BLaER1 (cell line): ENCODE measurements at regions not wholly inside any gene's neighbourhood (a gene's known extent, or its start where the extent isn't known, plus 50 kb on each side); places are given as distances from the start of the nearest gene placed in this dataset.

Source experiments
- H3K27ac ChIP-seq: shearing (Covaris generic); formaldehyde crosslinking; 2 replicates; pipeline ENCODE4 v1.8.1; 2022
- H3K27me3 ChIP-seq: shearing (Covaris generic); formaldehyde crosslinking; 2 replicates; pipeline ENCODE4 v1.8.1; 2022
- H3K36me3 ChIP-seq: shearing (Covaris generic); formaldehyde crosslinking; 2 replicates; pipeline ENCODE4 v1.8.1; 2022
- H3K4me1 ChIP-seq: shearing (Covaris generic); formaldehyde crosslinking; 2 replicates; pipeline ENCODE4 v1.8.1; 2022
- H3K4me2 ChIP-seq: shearing (Covaris generic); formaldehyde crosslinking; 2 replicates; pipeline ENCODE4 v1.8.1; 2022
- H3K4me3 ChIP-seq: shearing (Covaris generic); formaldehyde crosslinking; 2 replicates; pipeline ENCODE4 v1.8.1; 2022
- H3K9ac ChIP-seq: shearing (Covaris generic); formaldehyde crosslinking; 2 replicates; pipeline ENCODE4 v1.8.1; 2022
- H3K9me3 ChIP-seq: shearing (Covaris generic); formaldehyde crosslinking; 2 replicates; pipeline ENCODE4 v1.8.1; 2022
- H4K20me1 ChIP-seq: shearing (Covaris generic); formaldehyde crosslinking; 2 replicates; pipeline ENCODE4 v1.8.1; 2022
- Cebpa-rat ChIP-seq: shearing (Covaris generic); IDR thresholded peaks from 2 replicates; pipeline ENCODE4 v1.8.1; 2022

DNA sequence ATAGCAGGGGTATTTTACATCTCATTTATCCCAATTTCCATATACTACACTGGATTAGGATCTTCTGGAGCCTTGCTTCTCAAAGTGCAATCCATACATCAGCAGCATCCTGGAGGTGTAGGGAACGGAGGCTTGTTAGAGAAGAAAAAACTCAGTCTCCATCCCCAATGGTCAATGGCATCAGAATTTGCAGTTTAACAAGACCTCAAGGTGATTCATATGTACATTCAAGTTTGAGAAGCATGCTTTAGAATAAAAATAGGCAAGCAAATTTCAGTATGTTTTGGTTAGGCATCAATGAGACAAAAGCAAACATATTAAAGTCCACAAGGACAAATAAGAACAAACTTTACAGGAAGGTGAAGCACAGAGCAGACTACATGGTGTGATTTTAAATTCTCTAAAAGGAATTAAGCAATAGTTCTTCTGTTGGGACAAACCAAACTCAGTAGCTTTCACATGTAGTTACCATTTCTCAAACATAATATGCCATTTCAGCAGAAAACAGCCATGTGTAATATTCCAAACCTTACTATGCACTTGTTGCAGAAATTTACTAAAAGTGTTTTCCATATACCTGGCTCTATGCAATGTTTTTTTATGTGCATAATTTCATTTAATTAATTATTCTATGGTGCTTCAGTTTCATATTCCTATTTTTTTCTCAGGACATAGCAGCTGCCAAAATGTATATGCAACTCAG, 360.3 kb upstream of the NECTIN3 start:
- 0 out of 2 replicates have a peak, but pooled peaks cover 11% of the 10 kb centered on the region for H3K4me1 ChIP-seq
- H3K27me3 ChIP-seq = no peaks in the 10 kb centered on the region
- H3K36me3 ChIP-seq = no peaks in the 10 kb centered on the region
- H3K27ac ChIP-seq = no peak overlapping the region
- no peak overlapping the region for H3K4me2 ChIP-seq
- H3K4me3 ChIP-seq = no peak overlapping the region
- no peak for TF ChIP-seq Cebpa-rat
- no peaks in the 10 kb centered on the region for H4K20me1 ChIP-seq
- H3K9me3 ChIP-seq = no peaks in the 10 kb centered on the region
- no peak overlapping the region for H3K9ac ChIP-seq

DNA sequence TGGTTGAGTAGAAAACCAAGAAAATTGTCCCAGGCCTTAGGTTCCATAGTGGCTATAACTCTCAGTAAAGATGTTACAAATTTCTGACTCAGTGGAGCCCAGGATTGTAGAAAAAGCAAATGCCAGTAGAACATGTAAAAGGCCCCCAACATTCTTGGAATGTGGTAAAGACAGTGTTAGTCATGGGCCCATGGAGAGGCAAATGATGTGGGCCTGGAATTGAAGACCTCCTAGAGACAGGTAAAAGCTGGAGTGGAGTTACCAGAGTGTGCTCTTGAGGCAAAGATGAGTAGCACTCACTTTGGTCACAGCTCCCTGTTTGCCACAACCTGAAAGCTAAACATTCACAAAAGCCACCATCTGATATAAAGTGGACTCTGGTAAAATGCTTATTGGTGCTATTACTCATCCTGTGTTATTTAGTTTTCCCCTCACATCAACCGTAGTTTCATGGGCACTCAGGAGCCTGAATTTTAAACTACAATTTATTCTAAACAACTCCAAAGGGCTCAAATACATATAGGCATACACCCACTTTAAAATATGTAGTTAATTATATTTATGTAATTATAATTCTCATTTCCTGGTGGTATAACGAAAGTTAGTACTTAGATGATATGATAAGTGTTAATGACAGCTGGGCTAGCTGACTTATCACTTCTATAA, 359.6 kb upstream of the NECTIN3 start:
- Histone ChIP-seq H3K27ac (no peak overlapping the region), H3K4me1 (0 out of 2 replicates have a peak, but pooled peaks cover 11% of the 10 kb centered on the region), H3K36me3 (no peaks in the 10 kb centered on the region), H3K9ac (no peak overlapping the region), H3K27me3 (no peaks in the 10 kb centered on the region), H3K9me3 (no peaks in the 10 kb centered on the region), H3K4me2 (no peak overlapping the region), H4K20me1 (no peaks in the 10 kb centered on the region), H3K4me3 (no peak overlapping the region)
- TF ChIP-seq Cebpa-rat = no peak

DNA sequence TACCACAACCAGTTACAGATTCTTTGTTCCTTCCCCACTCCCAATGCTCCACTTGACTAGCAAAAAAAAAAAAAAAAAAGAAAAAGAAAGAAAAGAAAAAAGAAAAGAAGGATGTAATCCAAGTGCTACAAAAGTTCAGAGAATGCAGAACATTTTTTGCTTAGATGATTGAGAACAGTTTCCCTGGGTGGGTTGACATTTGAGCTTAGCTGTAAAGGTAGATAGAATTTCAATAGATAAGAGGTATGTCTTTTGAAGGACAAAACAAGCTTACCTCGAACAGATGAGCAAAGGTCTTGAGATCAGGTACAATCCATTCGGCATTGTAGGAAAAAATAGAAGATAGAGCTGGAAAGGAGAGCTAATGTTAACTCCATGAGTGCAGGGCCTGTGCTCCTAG, 344.6 kb upstream of the NECTIN3 start:
- H3K36me3 ChIP-seq = no peaks in the 10 kb centered on the region
- no peak for TF ChIP-seq Cebpa-rat
- H3K9ac ChIP-seq = no peak overlapping the region
- H4K20me1 ChIP-seq = no peaks in the 10 kb centered on the region
- no peaks in the 10 kb centered on the region for H3K27me3 ChIP-seq
- no peak overlapping the region for H3K4me2 ChIP-seq
- H3K4me3 ChIP-seq = no peak overlapping the region
- H3K27ac ChIP-seq = no peak overlapping the region
- no peaks in the 10 kb centered on the region for H3K9me3 ChIP-seq
- no peaks in the 10 kb centered on the region for H3K4me1 ChIP-seq

DNA sequence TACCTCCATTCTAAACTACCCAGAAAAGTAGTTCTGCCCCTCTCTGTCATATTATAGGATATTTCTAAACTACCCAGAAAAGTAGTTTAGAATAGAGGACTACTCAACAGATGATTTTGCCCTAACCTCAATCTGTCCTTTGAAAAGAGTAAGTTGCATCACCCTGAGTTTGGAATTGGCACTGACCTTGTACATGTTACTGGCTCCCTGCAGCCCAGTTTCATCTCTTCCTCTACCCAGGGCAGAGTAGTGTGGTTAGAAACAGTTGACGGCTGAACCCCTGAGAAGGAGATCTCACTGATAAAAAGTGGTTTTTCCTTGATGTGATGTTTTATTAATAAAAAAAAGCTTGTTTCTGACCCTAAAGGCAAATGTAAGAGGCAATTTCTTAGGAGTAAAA, 340.5 kb upstream of the NECTIN3 start:
- no peaks in the 10 kb centered on the region for H3K9me3 ChIP-seq

DNA sequence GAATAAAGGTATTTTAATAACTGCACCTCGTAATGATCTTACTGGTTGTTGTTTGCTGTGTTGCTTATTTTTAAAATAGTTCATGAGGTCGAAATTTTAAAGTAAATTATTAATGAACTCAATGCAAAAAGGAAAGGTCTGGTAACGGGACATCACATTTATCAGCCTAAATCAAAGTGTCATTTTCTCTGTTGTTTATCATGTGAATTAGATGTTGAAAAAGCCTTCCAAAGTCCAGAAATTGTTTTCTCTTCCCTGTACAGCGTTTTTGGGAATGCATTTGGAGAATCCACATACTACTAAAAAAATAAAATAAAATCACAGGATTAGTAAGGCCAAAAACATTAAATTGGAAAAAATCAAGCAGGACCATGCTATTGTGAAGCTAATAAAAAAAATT, 339.2 kb upstream of the NECTIN3 start:
- TF ChIP-seq Cebpa-rat = no peak
- no peaks in the 10 kb centered on the region for H3K9me3 ChIP-seq
- H3K9ac ChIP-seq = no peak overlapping the region
- H3K27ac ChIP-seq = no peak overlapping the region
- H3K4me2 ChIP-seq = no peak overlapping the region
- H4K20me1 ChIP-seq = no peaks in the 10 kb centered on the region
- H3K36me3 ChIP-seq = no peaks in the 10 kb centered on the region
- H3K4me3 ChIP-seq = no peak overlapping the region
- no peaks in the 10 kb centered on the region for H3K27me3 ChIP-seq
- peaks cover 12% of the 10 kb centered on the region for H3K4me1 ChIP-seq

More for the DNA sequence above, 340.5 kb upstream of the NECTIN3 start:
- no peak overlapping the region for H3K4me3 ChIP-seq
- no peaks in the 10 kb centered on the region for H3K36me3 ChIP-seq
- no peaks in the 10 kb centered on the region for H4K20me1 ChIP-seq
- H3K9ac ChIP-seq = no peak overlapping the region
- no peak for TF ChIP-seq Cebpa-rat
- H3K27ac ChIP-seq = no peak overlapping the region
- no peaks in the 10 kb centered on the region for H3K27me3 ChIP-seq
- H3K4me2 ChIP-seq = no peak overlapping the region
- peaks cover 4% of the 10 kb centered on the region for H3K4me1 ChIP-seq

DNA sequence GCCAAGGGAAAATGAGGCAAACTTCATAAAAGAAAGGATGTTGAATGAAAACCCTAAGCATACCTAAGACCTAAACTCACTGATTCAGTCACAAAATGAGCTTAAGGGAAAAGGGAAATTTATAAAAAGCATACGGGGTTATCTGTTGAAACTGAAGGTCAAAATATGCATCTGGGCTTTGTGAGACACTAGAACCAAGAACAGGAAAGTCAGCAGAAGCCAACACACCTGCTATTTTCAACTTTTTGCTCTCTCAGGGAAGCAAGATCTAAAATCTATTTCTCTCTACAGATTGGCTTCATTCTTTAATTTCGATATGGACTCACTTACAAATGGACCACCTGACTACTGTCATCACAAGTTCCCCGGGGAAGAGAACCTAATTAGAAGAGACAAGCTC, 338.6 kb upstream of the NECTIN3 start:
- Histone ChIP-seq H3K27ac (no peak overlapping the region), H3K9me3 (no peaks in the 10 kb centered on the region), H3K36me3 (no peaks in the 10 kb centered on the region), H3K27me3 (no peaks in the 10 kb centered on the region), H3K4me3 (no peak overlapping the region), H3K9ac (no peak overlapping the region), H3K4me2 (no peak overlapping the region), H4K20me1 (no peaks in the 10 kb centered on the region), H3K4me1 (peaks cover 12% of the 10 kb centered on the region)
- no peak for TF ChIP-seq Cebpa-rat

DNA sequence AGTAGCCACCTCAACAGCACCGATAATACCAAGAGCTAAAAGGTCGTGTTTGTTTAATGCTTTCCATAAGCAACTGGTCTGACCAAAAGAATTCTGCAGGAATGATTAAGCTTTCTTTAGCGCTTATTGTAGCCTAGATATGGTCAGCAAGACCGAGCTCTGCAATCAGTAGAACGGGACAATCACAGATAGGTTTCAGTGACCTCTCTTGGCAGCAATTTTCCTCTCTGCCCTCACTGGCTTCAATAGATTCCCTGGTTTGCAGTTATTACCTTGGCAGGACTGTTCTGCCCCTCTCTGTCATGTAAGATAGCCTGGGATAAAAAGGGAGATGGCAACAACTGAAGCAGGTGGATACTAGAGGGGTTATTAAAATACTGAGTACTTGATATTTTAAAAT, 337.1 kb upstream of the NECTIN3 start:
- no peak overlapping the region for H3K9ac ChIP-seq
- H3K27me3 ChIP-seq = no peaks in the 10 kb centered on the region
- H3K4me3 ChIP-seq = no peak overlapping the region
- no peaks in the 10 kb centered on the region for H4K20me1 ChIP-seq
- H3K4me1 ChIP-seq = peaks cover 12% of the 10 kb centered on the region
- H3K27ac ChIP-seq = no peak overlapping the region
- no peak for TF ChIP-seq Cebpa-rat
- no peaks in the 10 kb centered on the region for H3K9me3 ChIP-seq
- no peak overlapping the region for H3K4me2 ChIP-seq
- H3K36me3 ChIP-seq = no peaks in the 10 kb centered on the region

DNA sequence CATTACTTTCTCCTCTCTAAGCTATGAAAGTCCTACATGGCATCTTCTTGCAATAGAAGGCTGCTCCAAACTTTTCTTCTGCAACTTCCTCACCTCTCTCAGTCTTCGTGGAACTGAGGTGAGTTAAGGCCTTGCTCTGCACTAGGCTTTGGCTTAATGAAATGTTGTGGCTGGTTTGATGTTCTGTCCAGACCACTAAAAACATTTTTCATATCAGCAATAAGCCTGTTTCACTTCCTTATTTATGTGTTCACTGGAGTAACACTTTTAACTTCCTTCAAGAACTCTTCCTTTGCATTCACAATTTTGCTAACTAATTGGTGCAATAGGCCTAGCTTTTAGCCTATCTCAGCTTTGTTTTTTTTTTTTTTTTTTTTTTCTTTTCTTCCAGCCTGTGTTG, 335.3 kb upstream of the NECTIN3 start:
- no peaks in the 10 kb centered on the region for H3K9me3 ChIP-seq
- TF ChIP-seq Cebpa-rat = no peak
- H3K27ac ChIP-seq = no peak overlapping the region
- peak overlapping the region; percentile 36 for H3K4me2 ChIP-seq
- no peaks in the 10 kb centered on the region for H4K20me1 ChIP-seq
- H3K9ac ChIP-seq = no peak overlapping the region
- peaks cover 12% of the 10 kb centered on the region for H3K4me1 ChIP-seq
- no peaks in the 10 kb centered on the region for H3K27me3 ChIP-seq
- no peak overlapping the region for H3K4me3 ChIP-seq
- no peaks in the 10 kb centered on the region for H3K36me3 ChIP-seq

DNA sequence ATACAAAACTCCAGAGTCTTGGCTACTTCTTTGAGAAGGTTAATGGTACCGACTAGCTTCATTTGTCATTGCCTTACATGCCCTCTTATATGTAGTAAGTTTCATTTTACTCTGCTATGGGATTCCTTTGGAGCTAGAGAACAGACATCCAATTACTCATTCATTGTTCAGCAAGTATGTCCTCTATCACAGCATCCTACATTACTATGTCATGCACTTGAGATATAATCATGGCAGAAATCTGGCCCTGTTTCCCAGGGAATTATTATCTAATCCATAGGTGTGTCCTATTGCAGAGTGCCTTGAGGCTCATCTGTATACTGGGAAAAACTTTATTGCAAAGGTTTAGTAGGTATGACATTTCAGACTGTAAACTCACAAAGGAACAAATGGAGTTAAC, 333.1 kb upstream of the NECTIN3 start:
- H3K9ac ChIP-seq = no peak overlapping the region

DNA sequence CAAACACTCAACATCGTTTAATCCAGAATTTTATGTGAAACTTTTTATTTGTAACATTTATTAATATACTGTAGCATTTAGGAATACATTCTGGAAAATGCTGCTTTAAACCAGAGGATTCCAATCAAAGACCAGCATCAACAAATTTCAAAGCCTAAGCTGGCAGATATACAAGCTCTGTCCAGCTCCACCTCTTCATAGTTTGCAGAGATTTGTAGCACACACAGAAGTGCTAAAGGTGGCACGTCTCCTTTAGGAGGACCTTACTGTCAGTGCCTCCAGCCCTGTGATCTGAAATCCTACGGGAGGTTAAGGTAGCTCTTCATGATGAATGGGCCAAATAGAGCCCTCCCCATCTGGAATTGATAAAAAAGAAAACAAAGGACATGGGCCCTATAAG, 329.7 kb upstream of the NECTIN3 start:
- no peak overlapping the region for H3K27ac ChIP-seq
- no peaks in the 10 kb centered on the region for H3K36me3 ChIP-seq

More for the DNA sequence above, 333.1 kb upstream of the NECTIN3 start:
- Histone ChIP-seq H4K20me1 (no peaks in the 10 kb centered on the region), H3K9me3 (no peaks in the 10 kb centered on the region), H3K36me3 (no peaks in the 10 kb centered on the region), H3K27me3 (no peaks in the 10 kb centered on the region), H3K27ac (no peak overlapping the region), H3K4me2 (no peak overlapping the region), H3K4me1 (peaks cover 12% of the 10 kb centered on the region), H3K4me3 (no peak overlapping the region)
- no peak for TF ChIP-seq Cebpa-rat

More for the DNA sequence above, 329.7 kb upstream of the NECTIN3 start:
- no peak overlapping the region for H3K9ac ChIP-seq
- no peak overlapping the region for H3K4me2 ChIP-seq
- no peaks in the 10 kb centered on the region for H3K9me3 ChIP-seq
- no peaks in the 10 kb centered on the region for H4K20me1 ChIP-seq
- H3K27me3 ChIP-seq = no peaks in the 10 kb centered on the region
- no peak for TF ChIP-seq Cebpa-rat
- no peak overlapping the region for H3K4me3 ChIP-seq
- peaks cover 2% of the 10 kb centered on the region for H3K4me1 ChIP-seq
